Stimulated activated CD4-positive, alpha-beta T cell treated with anti-CD3 and anti-CD28 coated beads, Interleukin-4, amount 100 ng/mL, for 1 hour (primary cell): ENCODE measurements at regions not wholly inside any gene's neighbourhood (a gene's known extent, or its start where the extent isn't known, plus 50 kb on each side); places are given as distances from the start of the nearest gene placed in this dataset.
A peak's percentile ranks its signal among the peaks of the same experiment; 100 is the strongest.
"Not testable (repeated sequence)": the region's sequence is repeated elsewhere in the genome, so short reads cannot be mapped to it uniquely, and the experiment has no call there.

Experiments used
- DNase-seq: peaks from one replicate; pipeline ENCODE4 v3.0.0-alpha.2; 2020

DNA sequence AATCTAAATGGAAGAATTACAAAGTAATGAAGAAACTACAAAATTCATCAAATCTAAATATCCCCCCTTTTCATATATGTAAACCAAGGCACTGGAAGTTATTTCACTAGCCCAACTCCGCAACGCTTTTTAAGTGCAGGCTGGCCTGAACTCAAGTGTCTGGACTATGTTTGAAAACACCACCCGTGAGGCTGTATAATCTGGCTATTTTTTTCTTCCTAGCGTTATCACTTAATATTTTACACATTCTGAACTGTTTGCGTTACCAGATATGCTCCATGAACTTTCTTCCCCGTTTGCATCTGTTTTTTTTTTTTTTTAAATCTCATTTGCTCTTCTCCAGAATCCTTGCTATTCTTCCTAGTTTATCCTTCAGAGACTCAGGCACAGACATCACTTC is 619.5 kb upstream of the CBLB start:
- no peak for DNase-seq

DNA sequence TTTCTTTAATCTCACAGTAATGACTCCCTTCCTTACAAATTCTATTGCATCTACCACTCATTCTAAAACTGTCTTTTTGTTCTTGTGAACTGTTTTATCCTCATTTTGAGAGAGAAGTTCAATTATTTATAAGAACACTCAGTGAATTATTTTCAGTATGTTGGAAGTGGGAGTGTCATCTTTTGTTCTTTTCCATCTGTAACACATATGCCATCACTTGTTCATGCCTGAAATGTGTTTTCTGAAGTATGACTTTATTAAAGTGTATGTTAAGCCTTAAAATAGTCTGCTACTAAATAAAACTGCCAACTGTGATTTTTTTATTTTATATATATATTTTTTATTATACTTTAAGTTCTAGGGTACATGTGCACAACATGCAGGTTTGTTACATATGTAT is 623.0 kb upstream of the CBLB start:
- DNase-seq = no peak

- DNase-seq = no peak
These were observed 639.6 kb upstream of the CBLB start for GRCh38 chr3:106508331-106508893.

- DNase-seq = no peak
These were observed 641.4 kb upstream of the CBLB start for GRCh38 chr3:106510206-106510605.

DNA sequence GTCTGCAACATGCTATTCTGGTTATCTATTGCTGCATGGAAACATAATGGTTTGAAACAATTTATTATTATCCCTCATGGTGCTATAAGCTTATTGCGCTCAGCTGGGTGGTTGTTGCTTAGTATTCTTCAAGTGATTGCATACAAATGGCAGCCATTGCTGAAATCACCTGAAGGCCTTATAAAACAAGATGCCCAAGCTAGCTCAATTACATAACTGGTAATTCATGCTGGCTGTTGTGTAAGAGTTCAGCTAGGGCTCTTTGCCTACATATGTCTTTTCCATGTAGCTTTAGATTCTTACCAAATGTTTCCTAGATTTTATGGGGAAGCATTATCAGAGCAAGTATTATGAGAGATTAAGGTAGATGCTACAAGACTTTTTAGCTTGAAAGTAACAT is 644.0 kb upstream of the CBLB start:
- DNase-seq = no peak

DNA sequence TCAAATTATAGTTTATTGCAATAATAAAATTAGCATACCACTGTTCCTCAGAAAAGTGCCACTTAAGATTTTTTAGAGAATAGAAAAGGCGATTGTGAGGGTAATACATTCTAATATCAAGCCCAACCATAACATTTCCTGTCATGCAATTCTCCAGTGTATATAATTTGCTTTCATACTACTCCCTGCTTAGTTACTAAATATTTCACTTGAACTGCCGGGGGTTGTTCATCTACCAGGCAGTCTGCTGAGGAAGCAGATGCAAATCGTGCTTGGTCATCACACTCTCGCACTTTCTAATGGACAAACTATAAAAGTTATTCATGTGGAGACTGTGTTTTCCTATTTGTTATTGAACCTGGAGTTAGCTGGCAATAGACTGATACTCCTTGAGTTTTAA is 645.6 kb upstream of the CBLB start:
- DNase-seq = no peak

- DNase-seq = no peak
These were observed 649.7 kb upstream of the CBLB start for GRCh38 chr3:106518516-106518915.

DNA sequence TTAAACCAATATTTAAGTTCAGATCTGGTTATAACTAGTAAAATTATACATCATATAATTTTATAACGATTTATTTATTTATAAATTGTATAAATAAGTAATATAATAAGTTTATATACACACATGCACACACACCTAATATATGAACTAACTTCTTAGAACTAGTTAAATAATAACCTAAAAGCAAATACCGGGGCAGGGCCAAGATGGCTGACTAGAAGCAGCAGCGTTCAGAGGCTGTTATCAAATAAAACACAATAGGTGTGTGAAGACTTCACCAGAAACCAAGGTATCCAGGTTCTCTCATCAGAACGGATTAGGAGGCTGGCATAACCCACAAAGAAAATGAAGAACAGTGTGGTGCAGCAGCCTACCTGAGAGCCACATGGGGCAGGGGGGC is 653.6 kb upstream of the CBLB start:
- DNase-seq = no peak

DNA sequence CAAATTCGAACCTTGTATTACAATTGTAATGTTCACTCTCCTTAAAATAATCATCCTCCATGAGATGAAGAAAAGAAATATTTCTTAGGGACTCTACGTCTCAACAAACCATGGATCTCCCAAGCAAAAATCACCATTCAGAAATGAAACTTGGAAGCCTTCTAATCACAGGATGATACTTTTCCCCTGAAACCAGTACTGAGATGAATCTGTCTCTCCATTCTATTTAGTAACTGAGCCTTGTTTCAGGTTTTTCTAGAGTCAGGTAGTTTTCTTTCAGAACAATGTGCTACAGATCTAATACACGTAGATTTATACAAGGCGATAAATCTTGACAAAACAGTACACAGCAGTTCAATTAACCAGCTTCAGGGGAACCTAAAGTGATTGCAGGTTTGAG is 660.1 kb upstream of the CBLB start:
- no peak for DNase-seq

DNA sequence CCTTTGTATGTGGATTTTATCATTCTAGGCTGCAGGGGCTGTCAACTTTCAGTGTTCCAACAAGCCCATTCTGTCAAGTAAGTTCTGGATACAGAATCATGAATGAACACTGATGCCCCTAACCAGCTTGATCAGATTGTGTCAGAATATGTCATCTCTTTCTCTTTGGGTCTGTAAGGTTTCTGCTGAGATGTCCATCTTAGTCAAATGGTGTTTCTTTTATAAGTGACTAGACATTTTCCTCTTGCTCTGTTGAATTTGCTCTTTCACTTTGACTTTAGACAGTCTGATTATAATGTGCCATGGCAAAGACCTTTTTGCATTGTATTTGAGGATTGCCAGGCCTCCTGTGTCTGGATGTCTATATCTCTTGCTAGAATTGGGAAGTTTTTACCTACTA is 660.9 kb upstream of the CBLB start:
- DNase-seq = no peak

DNA sequence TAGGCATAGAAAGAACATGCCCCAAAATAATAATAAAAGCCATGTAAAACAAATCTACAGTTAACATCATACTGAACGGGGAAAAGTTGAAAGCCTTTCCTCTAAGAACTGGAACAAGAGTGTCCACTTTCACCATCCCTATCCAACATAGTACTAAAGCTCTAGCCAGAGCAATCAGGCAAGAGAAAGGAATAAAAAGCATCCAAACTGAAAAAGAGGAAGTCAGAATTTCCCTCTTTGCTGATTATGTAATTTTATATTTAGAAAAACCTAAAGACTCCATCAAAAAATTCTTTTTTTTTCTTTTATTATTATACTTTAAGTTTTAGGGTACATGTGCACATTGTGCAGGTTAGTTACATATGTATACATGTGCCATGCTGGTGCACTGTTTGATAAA is 661.6 kb upstream of the CBLB start:
- no peak for DNase-seq

- not testable (repeated sequence) for DNase-seq
These were observed 663.0 kb upstream of the CBLB start for GRCh38 chr3:106531771-106532329.

GRCh38 chr3:106533093-106533787 is 664.4 kb upstream of the CBLB start:
- DNase-seq = no peak

- DNase-seq = no peak
These were observed 665.0 kb upstream of the CBLB start for GRCh38 chr3:106533788-106534160.

- DNase-seq = peak; percentile 32
These were observed 665.4 kb upstream of the CBLB start for GRCh38 chr3:106534206-106534605.

- DNase-seq = no peak
These were observed 671.9 kb upstream of the CBLB start for GRCh38 chr3:106540743-106541142.

- no peak for DNase-seq
These were observed 673.4 kb upstream of the CBLB start for GRCh38 chr3:106542101-106542769.

DNA sequence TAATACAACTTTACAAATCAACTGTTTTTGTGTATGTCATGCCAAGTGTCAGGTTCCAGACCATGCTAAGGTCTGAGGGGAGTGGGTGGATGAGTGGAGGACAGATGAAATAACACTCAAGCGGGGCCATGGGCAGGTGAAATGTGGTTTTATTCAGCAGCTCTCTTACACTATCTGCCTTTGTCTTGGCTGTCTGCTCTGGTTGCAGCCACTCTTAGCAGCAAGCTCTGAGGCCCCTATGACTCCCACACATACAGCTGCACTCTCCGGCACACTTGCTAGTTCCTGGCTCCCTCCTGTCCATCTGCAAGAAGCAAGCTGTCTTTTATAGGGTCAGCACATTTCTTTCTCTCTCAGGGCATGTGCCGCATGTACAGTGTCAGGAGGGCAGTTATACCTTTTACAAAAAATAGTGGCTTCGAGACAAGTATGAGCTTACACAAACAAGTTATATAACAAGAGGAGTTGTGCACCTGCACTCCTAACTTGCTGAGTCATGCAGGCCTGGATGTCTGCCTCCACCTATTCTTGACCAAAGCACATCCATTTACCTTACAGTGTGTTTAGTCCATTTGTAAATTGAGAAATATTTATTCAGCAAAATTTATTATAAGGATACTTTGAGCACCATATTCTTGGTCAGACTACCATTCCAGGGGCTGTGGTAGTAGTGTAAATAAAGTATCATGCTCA is 683.7 kb upstream of the CBLB start:
- DNase-seq = no peak

DNA sequence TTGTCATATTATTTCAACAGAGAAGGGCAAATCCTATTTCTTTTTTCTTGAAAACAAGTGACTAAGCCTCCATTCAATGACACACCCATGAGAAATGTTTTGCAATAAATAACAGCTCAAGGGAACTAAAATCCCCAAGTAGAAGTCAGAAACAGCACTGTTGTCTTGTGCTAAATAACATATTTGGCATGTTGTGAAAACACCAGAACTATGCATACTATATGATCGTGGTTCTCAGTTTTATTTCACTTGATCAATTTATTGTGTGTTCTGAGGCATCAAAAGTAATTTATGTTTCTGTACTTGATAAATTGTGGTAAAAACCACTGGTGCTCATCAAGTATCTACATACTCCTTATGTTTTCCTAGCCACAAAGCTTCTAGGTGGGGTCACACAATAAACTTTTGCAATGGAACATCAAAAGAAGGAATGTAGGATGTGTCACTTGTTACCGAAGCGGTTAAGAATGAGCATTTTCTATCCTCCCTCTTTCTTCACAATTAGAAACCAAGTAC is 691.7 kb upstream of the CBLB start:
- DNase-seq = no peak

- DNase-seq = no peak
These were observed 697.5 kb upstream of the CBLB start for GRCh38 chr3:106566277-106566676.

- no peak for DNase-seq
These were observed 701.6 kb upstream of the CBLB start for GRCh38 chr3:106570426-106570825.

- DNase-seq = no peak
These were observed 704.8 kb upstream of the CBLB start for GRCh38 chr3:106573605-106574004.

- DNase-seq = no peak
These were observed 706.2 kb upstream of the CBLB start for GRCh38 chr3:106575029-106575428.
